HCEC 1CT (cell line): ENCODE measurements at regions not wholly inside any gene's neighbourhood (a gene's known extent, or its start where the extent isn't known, plus 50 kb on each side); places are given as distances from the start of the nearest gene placed in this dataset.
"Not testable (repeated sequence)": the region's sequence is repeated elsewhere in the genome, so short reads cannot be mapped to it uniquely, and the experiment has no call there.

ENCODE experiments used
- DNase-seq: peaks from one replicate; pipeline ENCODE4 v3.0.0-alpha.2; 2017

- DNase-seq, result no peak
Measured at GRCh38 chr2:122075381-122075780, 319.9 kb downstream of the TSN start.

- no peak for DNase-seq
Measured at GRCh38 chr2:122077114-122077513, 321.7 kb downstream of the TSN start.

- DNase-seq, result no peak
Measured at GRCh38 chr2:122077771-122078170, 322.3 kb downstream of the TSN start.

- DNase-seq, result no peak
Measured at GRCh38 chr2:122078451-122078850, 323.0 kb downstream of the TSN start.

GRCh38 chr2:122079844-122080243 is 324.4 kb downstream of the TSN start:
- no peak for DNase-seq

- DNase-seq, result no peak
Measured at GRCh38 chr2:122080316-122080715, 324.9 kb downstream of the TSN start.

GRCh38 chr2:122080871-122081270 is 325.4 kb downstream of the TSN start:
- no peak for DNase-seq

GRCh38 chr2:122081751-122082150 is 326.3 kb downstream of the TSN start:
- DNase-seq, result no peak

- DNase-seq, result no peak
Measured at GRCh38 chr2:122083256-122084048, 328.0 kb downstream of the TSN start.

- not testable (repeated sequence) for DNase-seq
Measured at GRCh38 chr2:122085672-122086071, 330.2 kb downstream of the TSN start.

- DNase-seq, result no peak
Measured at GRCh38 chr2:122094557-122094956, 339.1 kb downstream of the TSN start.

GRCh38 chr2:122096761-122097160 is 341.3 kb downstream of the TSN start:
- DNase-seq, result no peak

- DNase-seq, result no peak
Measured at GRCh38 chr2:122098306-122098705, 342.9 kb downstream of the TSN start.

GRCh38 chr2:122100346-122100745 is 344.9 kb downstream of the TSN start:
- no peak for DNase-seq

- DNase-seq, result no peak
Measured at GRCh38 chr2:122100756-122101155, 345.3 kb downstream of the TSN start.

GRCh38 chr2:122101319-122101718 is 345.9 kb downstream of the TSN start:
- no peak for DNase-seq

- DNase-seq, result no peak
Measured at GRCh38 chr2:122105171-122105876, 349.9 kb downstream of the TSN start.

- no peak for DNase-seq
Measured at GRCh38 chr2:122105877-122106206, 350.4 kb downstream of the TSN start.

GRCh38 chr2:122108186-122108585 is 352.7 kb downstream of the TSN start:
- DNase-seq, result no peak

GRCh38 chr2:122112216-122113005 is 357.0 kb downstream of the TSN start:
- no peak for DNase-seq

- DNase-seq, result no peak
Measured at GRCh38 chr2:122114421-122114820, 359.0 kb downstream of the TSN start.

GRCh38 chr2:122117371-122117770 is 361.9 kb downstream of the TSN start:
- no peak for DNase-seq

- DNase-seq, result no peak
Measured at GRCh38 chr2:122129399-122129798, 373.9 kb downstream of the TSN start.
